Lower leg skin (tissue), 4 donors: ENCODE measurements at regions not wholly inside any gene's neighbourhood (a gene's known extent, or its start where the extent isn't known, plus 50 kb on each side); places are given as distances from the start of the nearest gene placed in this dataset.

Source experiments
- DNase-seq, 2 donors: peaks; one replicate each; pipeline ENCODE4 v3.0.0-alpha.2; 2019; ENCODE audit warnings: low spot score in 2 of 2
- H3K4me3 ChIP-seq: fragments of 200-600 bp; sonication (generic); 2 replicates; pipeline ENCODE4 v1.5.1; 2017; ENCODE audit warnings: mild to moderate bottlenecking, low read depth; ENCODE audit not compliant: poor library complexity, severe bottlenecking
- CTCF ChIP-seq, 3 donors: fragments of 450-650 bp; IDR thresholded peaks; one replicate each; pipeline ENCODE4 v1.5.1; 2016; ENCODE audit warnings: antibody characterized with exemption in 3 of 3, mild to moderate bottlenecking in 3 of 3, moderate library complexity in 2 of 3
- POLR2A ChIP-seq, 2 donors: fragments of 450-650 bp; IDR thresholded peaks; one replicate each; pipeline ENCODE4 v1.6.1; 2016 to 2017; ENCODE audit warnings: antibody characterized with exemption in 2 of 2, mild to moderate bottlenecking in 1 of 2, moderate library complexity in 1 of 2
- WGBS, 2 donors: methylation state at CpG; one replicate each; pipeline ENCODE4 v1.1.5; 2018; 5-methylcytosine and 5-hydroxymethylcytosine counted together
- intact Hi-C: fragments of 100-400 bp; cut with DNase I; formaldehyde crosslinking; loops from one replicate; pipeline ENCODE4 v1.15.0; 2023; ENCODE audit warnings: low total_unique reads

GRCh38 chr10:20708305-20708704 is 188.8 kb downstream of the NEBL start:
- H3K4me3 ChIP-seq: no peak overlapping the region
- intact Hi-C loops: no loop called here
- DNase-seq: no peak
- TF ChIP-seq POLR2A (IDR thresholded peaks at IDR 0.05): no peak
- TF ChIP-seq CTCF (IDR thresholded peaks at IDR 0.05): no peak
- 93% methylated on average over 4 of the region's 4 CpGs for WGBS, 2 donors

GRCh38 chr10:20707251-20707650 is 189.9 kb downstream of the NEBL start:
- no peak for TF ChIP-seq CTCF (IDR thresholded peaks at IDR 0.05)
- TF ChIP-seq POLR2A (IDR thresholded peaks at IDR 0.05): no peak
- H3K4me3 ChIP-seq: no peak overlapping the region
- intact Hi-C loops: no loop called here
- DNase-seq: no peak
- WGBS, 2 donors: 87 to 94% methylated on average over 3 of the region's 3 CpGs

- DNase-seq: no peak
- TF ChIP-seq POLR2A (IDR thresholded peaks at IDR 0.05) (no peak), CTCF (IDR thresholded peaks at IDR 0.05) (no peak)
- intact Hi-C loops: no loop called here
- no peak overlapping the region for H3K4me3 ChIP-seq
These were observed 198.3 kb downstream of the NEBL start for GRCh38 chr10:20698837-20699236.

- intact Hi-C loops: no loop called here
- H3K4me3 ChIP-seq: no peak overlapping the region
- no peak for TF ChIP-seq POLR2A (IDR thresholded peaks at IDR 0.05)
- no peak for TF ChIP-seq CTCF (IDR thresholded peaks at IDR 0.05)
- DNase-seq: no peak
These were observed 202.8 kb downstream of the NEBL start for GRCh38 chr10:20694296-20694695.

- intact Hi-C loops: no loop called here
- DNase-seq: no peak
- WGBS, 2 donors: 59 to 69% methylated on average over 7 of the region's 7 CpGs
- TF ChIP-seq POLR2A (IDR thresholded peaks at IDR 0.05): no peak
- no peak for TF ChIP-seq CTCF (IDR thresholded peaks at IDR 0.05)
- no peak overlapping the region for H3K4me3 ChIP-seq
These were observed 208.1 kb downstream of the NEBL start for GRCh38 chr10:20688797-20689544.
